SK-N-MC (cell line): ENCODE measurements at regions not wholly inside any gene's neighbourhood (a gene's known extent, or its start where the extent isn't known, plus 50 kb on each side); places are given as distances from the start of the nearest gene placed in this dataset.

ENCODE experiments used
- DNase-seq: peaks from one replicate; pipeline ENCODE4 v3.0.0-alpha.2; 2011; ENCODE audit warnings: low read depth, low spot score
- H3K27ac ChIP-seq: fragments of 200-600 bp; sonication (generic); 2 replicates; pipeline ENCODE4 v1.5.1; 2016; ENCODE audit warnings: mixed run types
- H3K36me3 ChIP-seq: fragments of 200-600 bp; sonication (generic); 2 replicates; pipeline ENCODE4 v1.6.1; 2017; ENCODE audit warnings: antibody characterized with exemption, low read length, mixed read lengths; ENCODE audit not compliant: insufficient read depth
- H3K4me3 ChIP-seq: fragments of 200-600 bp; sonication (generic); 2 replicates; pipeline ENCODE4 v1.5.1; 2016
- H3K9ac ChIP-seq: fragments of 200-600 bp; sonication (generic); 2 replicates; pipeline ENCODE4 v1.8.0; 2017; ENCODE audit warnings: mixed run types, mixed read lengths; ENCODE audit not compliant: insufficient read length
- H3K9me3 ChIP-seq: fragments of 200-600 bp; sonication (generic); 2 replicates; pipeline ENCODE4 v1.6.1; 2017; ENCODE audit warnings: low read depth, mild to moderate bottlenecking, antibody characterized with exemption, low read length, moderate library complexity, mixed read lengths
- EZH2 ChIP-seq: fragments of 200-600 bp; sonication (generic); IDR thresholded peaks from one replicate; pipeline ENCODE4 v1.6.1; 2017; ENCODE audit warnings: antibody characterized with exemption
- FOXP2 ChIP-seq: optimal IDR thresholded peaks from 2 replicates; pipeline ENCODE3; 2011; ENCODE audit warnings: mild to moderate bottlenecking, moderate library complexity; ENCODE audit not compliant: insufficient read depth; ENCODE audit errors: extremely low read length, control extremely low read depth
- POLR2AphosphoS5 ChIP-seq: IDR thresholded peaks from 2 replicates; pipeline ENCODE4 v1.6.1; 2012; ENCODE audit warnings: mild to moderate bottlenecking, low read depth, low read length, borderline replicate concordance

DNA sequence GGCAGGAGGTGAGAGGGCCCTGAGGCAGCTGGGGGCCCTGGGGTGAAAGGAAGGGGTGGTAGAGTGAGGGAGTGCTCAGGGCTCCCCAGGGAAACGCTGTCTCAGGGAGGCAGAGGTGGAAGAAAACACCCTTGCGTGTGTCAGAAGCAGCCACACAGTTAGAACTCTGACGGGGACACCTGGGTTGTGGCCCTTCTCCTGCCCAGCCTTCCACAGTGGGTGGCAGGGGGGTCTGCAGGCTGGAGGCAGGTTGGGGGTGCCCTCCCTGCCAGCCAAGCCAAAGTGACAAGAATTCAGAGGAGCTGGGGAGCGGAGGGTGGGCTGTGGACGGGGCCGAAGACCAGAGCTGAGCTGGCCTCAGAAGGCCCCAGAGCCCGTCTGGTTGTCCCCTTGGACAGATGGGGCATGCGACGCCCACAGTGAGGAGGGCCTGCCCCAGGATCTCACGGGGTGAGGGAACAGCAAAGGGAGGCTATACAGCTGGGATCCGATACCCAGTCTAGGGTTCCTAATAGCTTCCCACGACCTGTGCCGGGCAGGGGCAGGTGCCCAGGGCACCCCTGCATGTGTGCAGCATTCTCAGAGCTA is 105.2 kb upstream of the ADRA2C start:
- Histone ChIP-seq H3K4me3 (no peak overlapping the region), H3K36me3 (no peaks in the 10 kb centered on the region), H3K9me3 (no peaks in the 10 kb centered on the region), H3K9ac (no peak overlapping the region), H3K27ac (no peak overlapping the region)
- TF ChIP-seq FOXP2: no peak
- no peak for TF ChIP-seq POLR2AphosphoS5
- TF ChIP-seq EZH2: no peak
- DNase-seq: no peak

DNA sequence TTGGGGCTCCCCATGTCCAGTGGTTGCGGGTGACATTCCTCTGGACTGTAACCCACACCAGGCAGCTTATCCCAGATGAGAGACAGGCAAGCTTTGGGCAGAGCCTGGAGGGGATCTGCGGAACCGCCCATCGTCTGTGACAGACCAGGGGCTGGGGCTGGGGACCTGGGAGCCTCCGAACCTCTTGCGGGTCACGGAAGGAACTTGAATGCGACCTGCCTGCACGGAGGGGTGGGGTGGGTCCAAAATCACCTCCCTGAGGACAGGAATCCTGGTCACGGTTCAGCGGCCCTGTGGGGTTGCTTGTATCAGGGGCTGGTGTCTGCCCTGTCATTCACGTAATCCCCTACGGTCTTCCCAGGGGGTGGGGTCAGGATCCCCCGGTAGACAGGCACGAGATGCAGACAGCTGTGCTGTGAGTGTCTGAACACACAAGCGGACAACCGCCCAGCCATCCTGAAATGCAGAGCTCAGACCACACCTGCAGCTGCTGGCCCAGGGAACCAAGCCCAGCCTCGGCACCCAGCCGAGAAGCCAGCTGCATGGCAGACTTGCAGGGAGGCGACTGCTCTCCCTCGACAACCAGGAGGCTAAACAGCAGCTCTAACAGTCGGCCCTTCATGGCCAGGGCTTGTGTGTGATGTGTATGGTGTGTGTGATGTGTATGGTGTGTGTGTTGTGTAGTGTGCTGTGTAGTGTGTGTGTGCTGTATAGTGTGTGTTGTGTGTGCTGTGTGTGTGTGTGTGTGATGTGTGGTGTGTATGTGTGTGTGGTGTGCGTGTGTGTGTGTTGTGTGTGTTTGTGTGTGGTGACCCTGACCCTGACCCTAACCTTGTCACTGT is 105.9 kb upstream of the ADRA2C start:
- no peaks in the 10 kb centered on the region for H3K36me3 ChIP-seq
- TF ChIP-seq POLR2AphosphoS5 (no peak), EZH2 (no peak), FOXP2 (no peak)
- no peak overlapping the region for H3K9ac ChIP-seq
- H3K4me3 ChIP-seq: no peak overlapping the region
- no peak for DNase-seq
- no peak overlapping the region for H3K27ac ChIP-seq
- H3K9me3 ChIP-seq: no peaks in the 10 kb centered on the region

DNA sequence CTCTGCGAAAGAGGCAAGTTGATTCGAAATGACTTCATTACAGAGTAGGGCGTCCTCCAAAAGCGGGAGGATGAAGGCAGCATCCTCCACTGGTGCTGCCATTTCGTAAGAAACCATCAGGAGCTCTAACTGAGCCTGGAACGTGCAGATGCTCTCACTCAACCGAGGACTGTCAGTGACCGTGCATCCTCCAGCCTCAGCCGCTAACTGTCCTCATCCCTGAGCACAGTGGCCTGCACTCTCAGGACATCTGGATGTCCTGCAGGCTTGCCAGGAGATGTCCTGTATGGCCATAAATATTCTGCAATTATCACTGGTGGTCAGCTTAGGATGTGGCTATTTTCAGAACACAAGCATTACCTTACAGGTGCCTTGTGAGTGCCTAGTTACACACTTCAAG is 107.1 kb upstream of the ADRA2C start:
- TF ChIP-seq EZH2 (no peak), FOXP2 (no peak), POLR2AphosphoS5 (no peak)
- H3K27ac ChIP-seq: no peak overlapping the region
- no peaks in the 10 kb centered on the region for H3K9me3 ChIP-seq
- H3K36me3 ChIP-seq: no peaks in the 10 kb centered on the region
- no peak overlapping the region for H3K4me3 ChIP-seq
- no peak for DNase-seq
- H3K9ac ChIP-seq: no peak overlapping the region

DNA sequence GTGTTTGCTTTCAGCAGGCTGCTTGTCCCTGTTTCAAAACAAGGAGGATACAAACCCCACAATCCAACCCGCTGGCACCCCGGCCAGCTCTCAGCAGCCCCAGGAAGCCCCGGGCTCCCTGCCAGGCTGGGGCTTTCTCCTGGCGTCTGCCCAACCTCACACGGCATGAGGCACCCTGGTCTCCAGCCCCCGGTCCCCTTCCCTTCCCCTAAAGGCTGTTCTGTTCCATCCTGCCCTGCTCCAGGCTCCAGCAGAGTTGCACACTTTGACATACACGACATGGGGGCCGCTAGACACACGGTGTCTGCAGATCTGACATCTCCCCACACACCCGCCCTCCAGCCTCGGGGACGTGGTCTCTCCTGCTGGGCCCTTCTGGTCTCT is 107.7 kb upstream of the ADRA2C start:
- H3K27ac ChIP-seq: no peak overlapping the region
- H3K4me3 ChIP-seq: peak overlapping the region; percentile 29; the same call in 1 of the 2 replicates
- DNase-seq: no peak
- H3K9me3 ChIP-seq: no peaks in the 10 kb centered on the region
- no peak overlapping the region for H3K9ac ChIP-seq
- H3K36me3 ChIP-seq: no peaks in the 10 kb centered on the region
- TF ChIP-seq POLR2AphosphoS5: no peak

DNA sequence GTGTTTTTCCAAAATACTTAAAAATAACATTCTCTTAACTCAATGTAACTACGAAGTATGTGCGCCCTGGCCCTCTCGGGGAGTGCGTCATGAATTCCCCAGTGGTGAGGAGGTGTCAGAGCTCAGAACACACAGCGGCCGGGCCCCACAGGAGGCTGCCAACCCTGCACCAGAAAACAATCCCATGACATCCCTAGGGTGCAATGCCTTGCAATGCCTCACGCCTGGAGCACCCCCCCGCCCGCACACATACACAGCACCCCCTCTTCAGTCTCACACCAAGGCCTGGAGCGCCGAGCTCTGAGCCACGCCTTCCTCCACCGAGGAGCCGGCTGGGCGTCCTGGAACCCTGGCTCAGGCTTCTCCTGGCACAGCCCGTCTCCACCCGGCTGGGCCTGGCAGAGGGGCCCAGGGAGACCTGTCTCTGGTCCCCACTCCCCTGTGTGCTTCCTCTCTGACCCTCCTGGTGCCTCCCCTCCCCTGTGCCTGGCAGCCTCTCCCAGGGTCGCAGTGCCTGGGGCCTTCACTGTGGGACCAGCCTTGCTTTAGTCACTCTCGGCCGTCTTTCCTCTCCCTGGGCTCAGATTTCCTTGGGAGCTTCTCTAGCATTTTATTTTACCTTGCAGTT is 108.2 kb upstream of the ADRA2C start:
- Histone ChIP-seq H3K36me3 (no peaks in the 10 kb centered on the region), H3K4me3 (peak overlapping the region; percentile 29)
- DNase-seq: no peak

DNA sequence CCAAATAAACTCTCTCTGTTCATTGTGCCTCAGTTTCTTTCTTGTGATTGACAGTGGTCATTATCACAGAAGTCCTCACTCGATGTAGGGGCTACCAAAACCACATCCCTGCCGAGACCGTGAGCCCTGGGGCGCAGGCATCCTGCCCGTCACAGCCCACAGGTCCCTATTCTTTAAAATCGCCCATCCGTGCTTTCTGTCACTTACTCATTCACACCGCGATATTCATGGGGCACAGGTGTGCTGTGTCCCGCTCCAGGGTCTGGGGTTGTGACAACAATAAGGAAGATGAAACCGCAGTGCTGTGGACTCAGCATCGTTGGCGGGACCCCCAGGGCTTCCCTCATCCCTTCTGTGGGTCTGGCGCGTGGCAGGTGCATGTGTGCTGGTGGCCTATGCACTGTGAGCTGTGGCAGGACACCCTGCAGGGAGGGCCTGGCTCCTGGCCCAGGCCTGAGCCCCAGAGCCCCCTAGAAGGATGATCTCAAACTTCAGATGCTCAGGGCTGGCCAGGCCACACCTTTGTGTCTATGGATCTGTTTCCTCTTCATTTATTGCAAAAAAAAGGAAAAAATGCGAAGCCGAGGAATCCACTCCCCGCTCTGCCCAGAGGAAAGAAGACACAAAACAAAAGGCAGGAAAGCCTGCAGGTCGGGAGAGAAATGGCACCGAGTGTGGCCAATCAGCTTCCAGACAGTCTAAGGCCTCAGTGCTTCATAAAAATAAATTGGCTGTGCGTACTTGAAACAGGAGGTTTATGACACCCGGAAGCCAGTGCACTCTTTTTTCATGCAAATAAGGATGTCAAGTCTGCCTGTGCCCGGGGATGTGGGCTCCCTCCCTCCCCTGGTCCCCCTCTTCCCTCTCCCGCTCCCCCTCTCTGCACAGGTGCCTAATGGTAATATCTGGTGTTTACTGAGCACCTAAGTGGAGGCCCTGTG is 109.5 kb upstream of the ADRA2C start:
- Histone ChIP-seq H3K36me3 (no peaks in the 10 kb centered on the region), H3K9me3 (no peaks in the 10 kb centered on the region), H3K4me3 (no peak overlapping the region), H3K27ac (no peak overlapping the region), H3K9ac (no peak overlapping the region)
- peak; percentile 16 for DNase-seq
- TF ChIP-seq EZH2 (no peak), FOXP2 (no peak), POLR2AphosphoS5 (no peak)

More for the DNA sequence above, 108.2 kb upstream of the ADRA2C start:
- TF ChIP-seq FOXP2: no peak
- Histone ChIP-seq H3K9ac (no peak overlapping the region), H3K9me3 (no peaks in the 10 kb centered on the region), H3K27ac (no peak overlapping the region)

DNA sequence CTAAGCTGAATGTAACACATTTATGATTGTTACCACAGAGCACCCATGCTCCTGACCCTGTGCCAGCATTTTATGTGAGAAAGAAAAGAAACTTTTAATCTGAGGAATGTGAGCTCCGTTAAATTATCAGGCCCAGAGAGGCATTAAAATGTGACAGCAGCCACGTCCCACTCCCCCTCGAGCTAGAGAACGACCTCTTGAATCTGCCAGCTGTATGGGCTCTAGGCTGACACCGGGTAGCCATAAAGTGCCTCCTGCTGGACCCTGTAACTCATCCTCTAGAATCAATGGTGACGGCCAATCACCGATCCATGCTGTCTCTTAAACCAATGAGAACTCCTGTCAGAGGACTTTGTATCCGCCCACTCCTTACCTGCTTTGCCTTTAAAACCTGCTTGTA is 110.2 kb upstream of the ADRA2C start:
- H3K36me3 ChIP-seq: no peaks in the 10 kb centered on the region
- no peak overlapping the region for H3K4me3 ChIP-seq
- no peak for DNase-seq
- no peaks in the 10 kb centered on the region for H3K9me3 ChIP-seq
- no peak overlapping the region for H3K9ac ChIP-seq
- TF ChIP-seq EZH2: no peak
- TF ChIP-seq FOXP2: no peak
- TF ChIP-seq POLR2AphosphoS5: no peak
- no peak overlapping the region for H3K27ac ChIP-seq

DNA sequence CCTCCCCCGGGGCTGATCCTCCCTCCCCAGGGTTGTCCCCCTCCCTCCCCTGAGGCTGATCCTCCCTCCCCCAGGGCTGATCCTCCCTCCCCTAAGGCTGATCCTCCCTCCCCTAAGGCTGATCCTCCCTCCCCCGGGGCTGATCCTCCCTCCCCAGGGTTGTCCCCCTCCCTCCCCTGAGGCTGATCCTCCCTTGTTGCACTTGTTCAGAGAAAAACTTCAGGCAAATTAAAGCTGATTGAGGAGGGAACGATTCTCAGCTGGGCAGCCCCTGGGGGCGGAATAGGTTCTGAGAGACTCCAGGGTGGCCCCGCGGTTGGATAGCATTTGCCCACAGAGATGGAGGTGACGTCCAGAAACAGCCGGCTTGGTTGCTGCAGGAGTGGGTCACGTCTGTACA is 110.7 kb upstream of the ADRA2C start:
- DNase-seq: no peak
- Histone ChIP-seq H3K9me3 (no peaks in the 10 kb centered on the region), H3K9ac (no peak overlapping the region), H3K36me3 (no peaks in the 10 kb centered on the region), H3K4me3 (no peak overlapping the region), H3K27ac (no peak overlapping the region)
- TF ChIP-seq POLR2AphosphoS5 (no peak), EZH2 (no peak), FOXP2 (no peak)
